ENCODE measurements at regions not wholly inside any gene's neighbourhood (a gene's known extent, or its start where the extent isn't known, plus 50 kb on each side); places are given as distances from the start of the nearest gene placed in this dataset.

DNA sequence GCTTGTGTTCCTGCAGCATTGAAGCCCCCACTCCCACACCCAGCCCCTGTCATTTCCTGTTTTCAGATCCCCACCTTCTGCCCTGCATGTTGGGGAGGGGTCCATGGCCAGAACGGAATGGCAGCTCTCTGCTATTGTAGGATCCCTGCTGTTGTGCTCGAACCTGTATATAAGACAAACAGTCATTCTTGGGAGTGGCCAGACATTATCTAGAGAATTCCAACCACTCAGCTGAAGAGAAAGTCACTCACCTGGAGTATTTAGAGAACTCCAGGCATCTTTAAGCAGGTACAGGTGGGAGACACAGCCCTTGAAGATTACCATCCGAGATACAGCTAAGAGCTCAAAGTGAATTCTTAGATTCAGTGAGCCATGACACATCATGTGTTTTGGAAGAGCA is 96.1 kb downstream of the C9orf152 start:
- no peak for DNase-seq (ENCODE audit: low spot score)
- BruUV-seq (replicated peaks) = no TSS peak
- 62% methylated on average over 3 of the region's 3 CpGs for whole genome bisulfite sequencing (ENCODE audit: low lambda C conversion rate)

More for the DNA sequence above, 96.1 kb downstream of the C9orf152 start:
- FAIRE-seq (no peak), ATAC-seq (no peak)
- H3K4me1 ChIP-seq (ENCODE audit: insufficient read depth, low read length) = peaks cover 43% of the 10 kb centered on the region
- CTCF ChIA-PET (ENCODE audit: low intra/inter-chr PET ratio, low total read pairs) = no interaction called here
- TF ChIP-seq, protein P1, sequence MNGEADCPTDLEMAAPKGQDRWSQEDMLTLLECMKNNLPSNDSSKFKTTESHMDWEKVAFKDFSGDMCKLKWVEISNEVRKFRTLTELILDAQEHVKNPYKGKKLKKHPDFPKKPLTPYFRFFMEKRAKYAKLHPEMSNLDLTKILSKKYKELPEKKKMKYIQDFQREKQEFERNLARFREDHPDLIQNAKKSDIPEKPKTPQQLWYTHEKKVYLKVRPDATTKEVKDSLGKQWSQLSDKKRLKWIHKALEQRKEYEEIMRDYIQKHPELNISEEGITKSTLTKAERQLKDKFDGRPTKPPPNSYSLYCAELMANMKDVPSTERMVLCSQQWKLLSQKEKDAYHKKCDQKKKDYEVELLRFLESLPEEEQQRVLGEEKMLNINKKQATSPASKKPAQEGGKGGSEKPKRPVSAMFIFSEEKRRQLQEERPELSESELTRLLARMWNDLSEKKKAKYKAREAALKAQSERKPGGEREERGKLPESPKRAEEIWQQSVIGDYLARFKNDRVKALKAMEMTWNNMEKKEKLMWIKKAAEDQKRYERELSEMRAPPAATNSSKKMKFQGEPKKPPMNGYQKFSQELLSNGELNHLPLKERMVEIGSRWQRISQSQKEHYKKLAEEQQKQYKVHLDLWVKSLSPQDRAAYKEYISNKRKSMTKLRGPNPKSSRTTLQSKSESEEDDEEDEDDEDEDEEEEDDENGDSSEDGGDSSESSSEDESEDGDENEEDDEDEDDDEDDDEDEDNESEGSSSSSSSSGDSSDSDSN (CRISPR knock-in tag; IDR thresholded peaks at IDR 0.05) = no peak
- TF ChIP-seq, protein P2, sequence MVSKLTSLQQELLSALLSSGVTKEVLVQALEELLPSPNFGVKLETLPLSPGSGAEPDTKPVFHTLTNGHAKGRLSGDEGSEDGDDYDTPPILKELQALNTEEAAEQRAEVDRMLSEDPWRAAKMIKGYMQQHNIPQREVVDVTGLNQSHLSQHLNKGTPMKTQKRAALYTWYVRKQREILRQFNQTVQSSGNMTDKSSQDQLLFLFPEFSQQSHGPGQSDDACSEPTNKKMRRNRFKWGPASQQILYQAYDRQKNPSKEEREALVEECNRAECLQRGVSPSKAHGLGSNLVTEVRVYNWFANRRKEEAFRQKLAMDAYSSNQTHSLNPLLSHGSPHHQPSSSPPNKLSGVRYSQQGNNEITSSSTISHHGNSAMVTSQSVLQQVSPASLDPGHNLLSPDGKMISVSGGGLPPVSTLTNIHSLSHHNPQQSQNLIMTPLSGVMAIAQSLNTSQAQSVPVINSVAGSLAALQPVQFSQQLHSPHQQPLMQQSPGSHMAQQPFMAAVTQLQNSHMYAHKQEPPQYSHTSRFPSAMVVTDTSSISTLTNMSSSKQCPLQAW (CRISPR knock-in tag; IDR thresholded peaks at IDR 0.05) = no peak
- TF ChIP-seq ESRRA (CRISPR knock-in tag; IDR thresholded peaks at IDR 0.05; ENCODE audit: low read depth) = no peak
- no peak for TF ChIP-seq ZNF598 (CRISPR knock-in tag; IDR thresholded peaks at IDR 0.05; ENCODE audit: borderline replicate concordance)
- TF ChIP-seq ZNF256 (CRISPR knock-in tag; conservative IDR thresholded peaks at IDR 0.05) = no peak
- TF ChIP-seq HNRNPL (IDR thresholded peaks at IDR 0.05; ENCODE audit: low read depth, low read length) = no peak
- TF ChIP-seq, protein P3, sequence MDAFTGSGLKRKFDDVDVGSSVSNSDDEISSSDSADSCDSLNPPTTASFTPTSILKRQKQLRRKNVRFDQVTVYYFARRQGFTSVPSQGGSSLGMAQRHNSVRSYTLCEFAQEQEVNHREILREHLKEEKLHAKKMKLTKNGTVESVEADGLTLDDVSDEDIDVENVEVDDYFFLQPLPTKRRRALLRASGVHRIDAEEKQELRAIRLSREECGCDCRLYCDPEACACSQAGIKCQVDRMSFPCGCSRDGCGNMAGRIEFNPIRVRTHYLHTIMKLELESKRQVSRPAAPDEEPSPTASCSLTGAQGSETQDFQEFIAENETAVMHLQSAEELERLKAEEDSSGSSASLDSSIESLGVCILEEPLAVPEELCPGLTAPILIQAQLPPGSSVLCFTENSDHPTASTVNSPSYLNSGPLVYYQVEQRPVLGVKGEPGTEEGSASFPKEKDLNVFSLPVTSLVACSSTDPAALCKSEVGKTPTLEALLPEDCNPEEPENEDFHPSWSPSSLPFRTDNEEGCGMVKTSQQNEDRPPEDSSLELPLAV (CRISPR knock-in tag; conservative IDR thresholded peaks at IDR 0.05; ENCODE audit: low read depth) = no peak
- no peak for TF ChIP-seq ZNF136 (CRISPR knock-in tag; IDR thresholded peaks at IDR 0.05; ENCODE audit: low read depth)
- TF ChIP-seq ZNF343 (CRISPR knock-in tag; IDR thresholded peaks at IDR 0.05) = no peak
- H2AFZ ChIP-seq (ENCODE audit: low read length) = no peak overlapping the region
- H4K20me1 ChIP-seq (ENCODE audit: insufficient read depth, low read length) = no peaks in the 10 kb centered on the region
- POLR2A ChIA-PET = interaction anchor here (1.2 to 1.7 kb wide), 2 partner anchors 13 to 15 kb away, joined by 3 to 4 read pairs; no protein-coding TSS in a partner anchor
- H3K9me3 ChIP-seq (ENCODE audit: low read length) = no peaks in the 10 kb centered on the region
- no peaks in the 10 kb centered on the region for H3K36me3 ChIP-seq (replicated peaks in 1 of 2; ENCODE audit: control insufficient read depth in 1 of 2, insufficient read depth in 2 of 2, low read length in 2 of 2)
- intact Hi-C loops (cut with micrococcal nuclease; ENCODE audit: unreplicated experiment) = no loop called here
- no peak overlapping the region for H3K4me2 ChIP-seq (ENCODE audit: low read depth, low read length)
- H3K9ac ChIP-seq (ENCODE audit: insufficient read depth, low read depth, low read length) = no peak overlapping the region
- H3K79me2 ChIP-seq (ENCODE audit: insufficient read depth, low read length) = no peaks in the 10 kb centered on the region
- H3K4me3 ChIP-seq (replicated peaks in 1 of 3; ENCODE audit: insufficient read depth in 1 of 3, low read depth in 2 of 3, low read length in 3 of 3) = no peak overlapping the region
- no peaks in the 10 kb centered on the region for H3K27me3 ChIP-seq (ENCODE audit: control insufficient read depth in 1 of 2, insufficient read depth in 2 of 2, low read length in 2 of 2)
- in situ Hi-C loops (cut with HindIII; ENCODE audit: extremely low pct_ligation_motif_present, low pct_unique_long_range_greater_than_20kb) = no loop called here
- H3K27ac ChIP-seq (ENCODE audit: extremely low read length, insufficient read depth, low read length) = no peak overlapping the region
